Type B pancreatic cell (in vitro differentiated cells): ENCODE measurements at regions not wholly inside any gene's neighbourhood (a gene's known extent, or its start where the extent isn't known, plus 50 kb on each side); places are given as distances from the start of the nearest gene placed in this dataset.
"Not testable (repeated sequence)": the region's sequence is repeated elsewhere in the genome, so short reads cannot be mapped to it uniquely, and the experiment has no call there.

Source experiments
- DNase-seq: peaks from one replicate; pipeline ENCODE4 v3.0.0; 2021; ENCODE audit warnings: mixed read lengths; ENCODE audit not compliant: unreplicated experiment; ENCODE audit errors: extremely low spot score
- H3K27ac Mint-ChIP-seq: 2 replicates; pipeline ENCODE4 v1.8.0; 2021; ENCODE audit warnings: mild to moderate bottlenecking, mixed read lengths
- H3K27me3 Mint-ChIP-seq: 2 replicates; pipeline ENCODE4 v1.8.0; 2021; ENCODE audit warnings: mixed read lengths
- H3K36me3 Mint-ChIP-seq: 2 replicates; pipeline ENCODE4 v1.8.0; 2021; ENCODE audit warnings: mixed read lengths
- H3K4me1 Mint-ChIP-seq: one replicate; pipeline ENCODE4 v1.8.0; 2021; ENCODE audit warnings: mixed read lengths; ENCODE audit not compliant: unreplicated experiment
- H3K4me3 Mint-ChIP-seq: 2 replicates; pipeline ENCODE4 v1.8.0; 2021; ENCODE audit warnings: mild to moderate bottlenecking, mixed read lengths
- H3K9me3 Mint-ChIP-seq: 2 replicates; pipeline ENCODE4 v1.8.0; 2021; ENCODE audit warnings: mixed read lengths
- TF ChIP-seq, protein P1 (sequence below): fragments of 200-600 bp; sonication (generic); conservative IDR thresholded peaks from 2 replicates; pipeline ENCODE4 v1.5.0; 2021; ENCODE audit warnings: antibody characterized with exemption, mild to moderate bottlenecking

DNA sequence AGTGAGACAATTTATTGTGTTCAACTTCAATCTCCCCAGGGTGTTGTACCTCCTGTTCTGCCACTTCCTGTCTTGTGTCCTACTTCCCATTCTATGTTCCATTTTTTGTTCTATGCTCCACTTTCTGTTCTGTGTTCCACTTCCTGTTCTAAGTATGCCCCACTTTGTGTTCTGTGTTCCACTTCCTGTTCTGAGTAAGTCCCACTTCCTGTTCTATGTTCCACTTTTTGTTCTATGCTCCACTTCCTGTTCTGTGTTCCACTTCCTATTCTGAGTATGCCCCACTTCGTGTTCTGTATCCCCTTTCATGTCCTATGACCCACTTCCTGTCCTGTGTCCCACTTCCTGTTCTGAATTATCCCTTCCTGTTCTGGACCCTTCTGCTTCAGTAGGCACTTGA, 732.7 kb downstream of the TBC1D22A start:
- H3K9me3 Mint-ChIP-seq, result peaks cover 22% of the 10 kb centered on the region
- TF ChIP-seq, protein P1, sequence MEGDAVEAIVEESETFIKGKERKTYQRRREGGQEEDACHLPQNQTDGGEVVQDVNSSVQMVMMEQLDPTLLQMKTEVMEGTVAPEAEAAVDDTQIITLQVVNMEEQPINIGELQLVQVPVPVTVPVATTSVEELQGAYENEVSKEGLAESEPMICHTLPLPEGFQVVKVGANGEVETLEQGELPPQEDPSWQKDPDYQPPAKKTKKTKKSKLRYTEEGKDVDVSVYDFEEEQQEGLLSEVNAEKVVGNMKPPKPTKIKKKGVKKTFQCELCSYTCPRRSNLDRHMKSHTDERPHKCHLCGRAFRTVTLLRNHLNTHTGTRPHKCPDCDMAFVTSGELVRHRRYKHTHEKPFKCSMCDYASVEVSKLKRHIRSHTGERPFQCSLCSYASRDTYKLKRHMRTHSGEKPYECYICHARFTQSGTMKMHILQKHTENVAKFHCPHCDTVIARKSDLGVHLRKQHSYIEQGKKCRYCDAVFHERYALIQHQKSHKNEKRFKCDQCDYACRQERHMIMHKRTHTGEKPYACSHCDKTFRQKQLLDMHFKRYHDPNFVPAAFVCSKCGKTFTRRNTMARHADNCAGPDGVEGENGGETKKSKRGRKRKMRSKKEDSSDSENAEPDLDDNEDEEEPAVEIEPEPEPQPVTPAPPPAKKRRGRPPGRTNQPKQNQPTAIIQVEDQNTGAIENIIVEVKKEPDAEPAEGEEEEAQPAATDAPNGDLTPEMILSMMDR, result no peak
- no peak for DNase-seq
- H3K27ac Mint-ChIP-seq, result no peak overlapping the region
- H3K4me3 Mint-ChIP-seq, result no peak overlapping the region
- no peaks in the 10 kb centered on the region for H3K4me1 Mint-ChIP-seq
- no peaks in the 10 kb centered on the region for H3K36me3 Mint-ChIP-seq
- H3K27me3 Mint-ChIP-seq, result no peaks in the 10 kb centered on the region

DNA sequence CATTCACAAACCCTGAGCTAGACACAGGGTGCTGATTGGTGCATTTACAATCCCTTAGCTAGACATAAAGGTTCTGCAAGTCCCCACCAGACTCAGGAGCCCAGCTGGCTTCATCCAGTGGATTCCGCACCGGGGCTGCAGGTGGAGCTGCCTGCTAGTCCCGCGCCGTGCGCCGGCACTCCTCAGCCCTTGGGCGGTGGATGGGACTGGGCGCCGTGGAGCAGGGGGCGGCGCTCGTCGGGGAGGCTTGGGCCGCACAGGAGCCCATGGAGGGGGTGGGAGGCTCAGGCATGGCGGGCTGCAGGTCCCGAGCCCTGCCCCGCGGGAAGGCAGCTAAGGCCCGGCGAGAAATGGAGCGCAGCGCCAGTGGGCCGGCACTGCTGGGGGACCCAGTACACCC, 725.7 kb downstream of the TBC1D22A start:
- H3K27me3 Mint-ChIP-seq, H3K4me1 Mint-ChIP-seq, DNase-seq, H3K9me3 Mint-ChIP-seq, H3K27ac Mint-ChIP-seq, H3K36me3 Mint-ChIP-seq, H3K4me3 Mint-ChIP-seq: not testable (repeated sequence)

DNA sequence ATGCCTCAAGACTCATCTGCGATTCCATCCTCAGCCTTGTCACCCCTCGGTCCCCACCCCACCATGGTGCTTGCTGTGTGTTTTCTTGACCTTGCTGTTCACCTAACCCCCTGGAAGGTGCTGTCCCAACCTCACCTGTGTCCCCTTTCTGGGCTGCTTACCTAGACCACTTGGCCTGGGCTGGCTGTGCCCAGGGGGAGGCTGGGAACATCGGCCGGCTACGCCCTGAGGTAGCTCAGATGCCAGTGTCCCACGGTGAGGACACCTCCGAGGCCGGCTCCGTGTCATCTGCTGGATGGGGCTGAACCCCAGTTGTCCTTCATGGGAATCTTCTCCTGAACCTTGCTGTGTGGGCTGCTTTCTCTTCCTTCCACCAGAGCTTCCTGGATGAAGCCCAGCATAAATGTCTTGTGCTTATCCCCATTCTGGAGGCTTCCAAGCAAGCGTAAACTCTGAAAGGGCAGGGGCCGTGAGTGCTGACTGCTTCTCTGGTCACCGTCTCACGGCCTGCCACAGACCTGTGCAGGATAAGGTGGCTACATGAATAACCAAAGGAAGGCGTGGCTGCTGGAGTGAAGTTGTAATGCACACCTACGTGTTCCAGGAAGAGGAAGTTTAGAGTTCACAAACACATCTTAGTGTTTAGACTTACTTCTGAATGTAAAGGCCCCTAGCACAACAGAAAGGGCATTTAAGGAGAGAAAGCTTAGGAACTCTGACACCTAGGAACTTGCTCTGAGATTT, 724.3 kb downstream of the TBC1D22A start:
- H3K9me3 Mint-ChIP-seq, result no peaks in the 10 kb centered on the region

DNA sequence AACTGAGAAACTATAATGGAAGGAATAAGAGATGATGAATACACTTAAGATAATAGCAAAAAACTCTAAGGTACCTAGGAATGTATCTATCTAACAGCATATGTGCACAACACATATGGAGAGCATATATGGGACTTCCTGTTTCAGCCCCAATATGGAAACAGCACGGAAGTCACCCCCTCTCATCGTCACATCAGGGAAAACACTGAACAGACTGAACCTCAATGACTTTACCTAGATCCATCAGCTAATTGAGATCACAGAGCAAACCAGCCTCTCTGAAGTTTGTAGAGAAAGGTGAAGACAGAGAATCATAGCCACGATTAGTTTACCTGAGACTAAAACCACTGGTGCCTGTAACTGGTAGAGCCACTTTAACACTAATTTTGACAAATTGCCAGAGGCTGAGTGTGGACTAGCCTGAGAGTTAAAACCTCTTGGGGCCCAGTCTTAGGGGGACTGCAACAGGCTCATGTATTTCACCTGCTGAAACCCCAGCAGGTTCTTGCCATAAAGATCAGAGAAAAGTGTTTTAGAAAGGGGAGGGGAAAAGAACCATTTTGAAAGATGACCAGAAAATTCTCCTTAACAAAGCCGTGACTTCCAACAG, 722.6 kb downstream of the TBC1D22A start:
- Mint-ChIP-seq H3K27me3 (no peaks in the 10 kb centered on the region), H3K4me3 (no peak overlapping the region), H3K4me1 (no peaks in the 10 kb centered on the region), H3K36me3 (no peaks in the 10 kb centered on the region), H3K9me3 (no peaks in the 10 kb centered on the region), H3K27ac (no peak overlapping the region)
- TF ChIP-seq, protein P1, result no peak
- no peak for DNase-seq

More for the DNA sequence above, 724.3 kb downstream of the TBC1D22A start:
- no peak overlapping the region for H3K4me3 Mint-ChIP-seq
- TF ChIP-seq, protein P1, result no peak
- DNase-seq, result no peak
- no peaks in the 10 kb centered on the region for H3K36me3 Mint-ChIP-seq
- H3K4me1 Mint-ChIP-seq, result no peaks in the 10 kb centered on the region
- H3K27me3 Mint-ChIP-seq, result no peaks in the 10 kb centered on the region
- H3K27ac Mint-ChIP-seq, result no peak overlapping the region

DNA sequence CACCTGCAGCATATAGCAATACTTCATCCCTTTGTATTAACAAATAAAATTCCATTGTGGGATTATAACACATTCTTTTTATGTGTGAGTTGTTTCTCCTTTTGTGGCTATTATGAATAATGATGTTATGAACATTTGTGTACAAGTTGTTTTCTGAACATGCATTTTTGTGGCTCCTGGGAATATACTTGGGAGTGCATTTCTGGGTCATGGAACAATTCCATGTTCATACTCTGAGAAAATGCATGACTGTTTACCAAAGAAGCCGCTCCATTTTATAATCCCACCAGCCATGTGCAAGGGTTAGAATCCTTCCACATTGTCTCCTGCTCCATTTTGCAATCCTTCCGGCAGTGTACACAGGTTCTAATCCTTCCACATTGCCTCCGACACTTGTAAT, 713.8 kb downstream of the TBC1D22A start:
- TF ChIP-seq, protein P1, result no peak
- Mint-ChIP-seq H3K4me3 (no peak overlapping the region), H3K27me3 (no peaks in the 10 kb centered on the region), H3K36me3 (no peaks in the 10 kb centered on the region), H3K27ac (no peak overlapping the region), H3K9me3 (peaks cover 4% of the 10 kb centered on the region), H3K4me1 (no peaks in the 10 kb centered on the region)
- DNase-seq, result no peak

DNA sequence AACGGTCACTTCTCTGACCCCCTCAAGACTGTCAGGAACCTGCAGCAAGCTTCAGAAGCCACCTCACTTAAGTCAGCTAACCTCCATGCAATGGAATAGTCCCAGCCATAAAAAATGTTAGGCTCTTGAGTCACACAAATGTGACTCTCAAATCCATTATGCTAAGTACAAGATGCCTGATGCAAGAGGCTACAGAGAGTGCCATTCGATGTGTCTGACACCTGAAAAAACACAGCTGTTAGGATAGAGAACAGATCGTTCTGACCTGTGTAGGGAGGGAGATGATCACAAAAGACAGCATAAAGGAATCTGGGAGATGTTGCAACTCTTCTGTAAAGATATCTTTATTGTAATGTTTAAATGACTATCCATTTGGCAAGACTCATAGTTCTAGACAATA, 712.4 kb downstream of the TBC1D22A start:
- Mint-ChIP-seq H3K27ac (no peak overlapping the region), H3K27me3 (no peaks in the 10 kb centered on the region), H3K4me3 (no peak overlapping the region), H3K36me3 (no peaks in the 10 kb centered on the region), H3K9me3 (peaks cover 4% of the 10 kb centered on the region), H3K4me1 (no peaks in the 10 kb centered on the region)
- TF ChIP-seq, protein P1, result no peak
- DNase-seq, result no peak
